Subcutaneous abdominal adipose tissue (tissue), 5 donors: ENCODE measurements at regions not wholly inside any gene's neighbourhood (a gene's known extent, or its start where the extent isn't known, plus 50 kb on each side); places are given as distances from the start of the nearest gene placed in this dataset.

ENCODE experiments used
- H3K27ac ChIP-seq: one replicate; pipeline ENCODE4 v1.7.0; 2013; ENCODE audit warnings: low read depth, mild to moderate bottlenecking, inconsistent platforms, low read length, moderate library complexity
- H3K27me3 ChIP-seq, 5 donors: one replicate each; pipeline ENCODE4 v1.7.0; 2013; ENCODE audit warnings: low read length in 5 of 5, inconsistent platforms in 1 of 5; ENCODE audit not compliant: control insufficient read depth in 5 of 5, insufficient read depth in 4 of 5
- H3K36me3 ChIP-seq, 5 donors: one replicate each; pipeline ENCODE4 v1.7.0; 2013; ENCODE audit warnings: low read length in 5 of 5; ENCODE audit not compliant: control insufficient read depth in 5 of 5, insufficient read depth in 5 of 5
- H3K4me1 ChIP-seq, 5 donors: one replicate each; pipeline ENCODE4 v1.7.0; 2013; ENCODE audit warnings: low read length in 5 of 5, mild to moderate bottlenecking in 3 of 5, moderate library complexity in 1 of 5; ENCODE audit not compliant: control insufficient read depth in 5 of 5, insufficient read depth in 5 of 5
- H3K4me3 ChIP-seq, 5 donors: one replicate each; pipeline ENCODE4 v1.7.0; 2013; ENCODE audit warnings: low read length in 5 of 5, low read depth in 1 of 5
- H3K9ac ChIP-seq, 5 donors: one replicate each; pipeline ENCODE4 v1.7.0; 2013; ENCODE audit warnings: low read length in 5 of 5, mild to moderate bottlenecking in 4 of 5, moderate library complexity in 3 of 5
- H3K9me3 ChIP-seq, 5 donors: one replicate each; pipeline ENCODE4 v1.7.0; 2013; ENCODE audit warnings: low read length in 5 of 5; ENCODE audit not compliant: control insufficient read depth in 5 of 5
- donor health status: healthy.
- donor health status: healthy.
- donor health status: healthy.
- donor health status: healthy.
- donor health status: healthy.

- Histone ChIP-seq H3K27me3 (no peaks in the 10 kb centered on the region), H3K4me3 (no peak overlapping the region), H3K36me3 (no peaks in the 10 kb centered on the region), H3K9ac (no peak overlapping the region), H3K9me3 (peaks cover 7 to 26% (median 14%) of the 10 kb centered on the region in 5 donors), H3K27ac (no peak overlapping the region), H3K4me1 (no peaks in the 10 kb centered on the region)
Measured at GRCh38 chr19:29386970-29387369, 138.8 kb upstream of the VSTM2B start.

GRCh38 chr19:29387586-29387985, 138.2 kb upstream of the VSTM2B start:
- H3K4me3 ChIP-seq = no peak overlapping the region
- no peaks in the 10 kb centered on the region for H3K4me1 ChIP-seq
- H3K27ac ChIP-seq = no peak overlapping the region
- no peaks in the 10 kb centered on the region for H3K36me3 ChIP-seq
- H3K9me3 ChIP-seq = peaks cover 7 to 30% (median 19%) of the 10 kb centered on the region in 5 donors
- H3K9ac ChIP-seq = no peak overlapping the region
- no peaks in the 10 kb centered on the region for H3K27me3 ChIP-seq

GRCh38 chr19:29389495-29389894, 136.3 kb upstream of the VSTM2B start:
- no peaks in the 10 kb centered on the region for H3K36me3 ChIP-seq
- H3K4me1 ChIP-seq = no peaks in the 10 kb centered on the region
- H3K27me3 ChIP-seq = no peaks in the 10 kb centered on the region
- H3K4me3 ChIP-seq = no peak overlapping the region
- H3K27ac ChIP-seq = no peak overlapping the region
- H3K9ac ChIP-seq = no peak overlapping the region
- peaks cover 7 to 32% (median 20%) of the 10 kb centered on the region in 5 donors for H3K9me3 ChIP-seq

GRCh38 chr19:29390742-29391141, 135.1 kb upstream of the VSTM2B start:
- Histone ChIP-seq H3K27ac (no peak overlapping the region), H3K36me3 (no peaks in the 10 kb centered on the region), H3K9ac (no peak overlapping the region), H3K4me1 (no peaks in the 10 kb centered on the region), H3K9me3 (peaks cover 7 to 32% (median 20%) of the 10 kb centered on the region in 5 donors), H3K27me3 (peaks cover 0 to 3% (median 0%) of the 10 kb centered on the region in 5 donors), H3K4me3 (no peak overlapping the region)

- H3K4me3 ChIP-seq = no peak overlapping the region
- H3K9ac ChIP-seq = no peak overlapping the region
- no peaks in the 10 kb centered on the region for H3K36me3 ChIP-seq
- no peak overlapping the region for H3K27ac ChIP-seq
- H3K4me1 ChIP-seq = no peaks in the 10 kb centered on the region
- peaks cover 7 to 28% (median 18%) of the 10 kb centered on the region in 5 donors for H3K9me3 ChIP-seq
- peaks cover 0 to 13% (median 7%) of the 10 kb centered on the region in 5 donors for H3K27me3 ChIP-seq
Measured at GRCh38 chr19:29393915-29394460, 131.8 kb upstream of the VSTM2B start.

- no peak overlapping the region for H3K4me3 ChIP-seq
- H3K4me1 ChIP-seq = no peaks in the 10 kb centered on the region
- H3K9ac ChIP-seq = no peak overlapping the region
- no peak overlapping the region for H3K27ac ChIP-seq
- no peaks in the 10 kb centered on the region for H3K36me3 ChIP-seq
- H3K27me3 ChIP-seq = peaks cover 0 to 13% (median 7%) of the 10 kb centered on the region in 5 donors
- H3K9me3 ChIP-seq = peaks cover 7 to 18% (median 17%) of the 10 kb centered on the region in 5 donors
Measured at GRCh38 chr19:29395111-29395733, 130.6 kb upstream of the VSTM2B start.

- H3K4me3 ChIP-seq = no peak overlapping the region
- H3K27me3 ChIP-seq = peaks cover 0 to 19% (median 8%) of the 10 kb centered on the region in 5 donors
- H3K9me3 ChIP-seq = peaks cover 7 to 17% (median 17%) of the 10 kb centered on the region in 5 donors
- no peak overlapping the region for H3K27ac ChIP-seq
- H3K9ac ChIP-seq = no peak overlapping the region
- H3K4me1 ChIP-seq = no peaks in the 10 kb centered on the region
- no peaks in the 10 kb centered on the region for H3K36me3 ChIP-seq
Measured at GRCh38 chr19:29395734-29396414, 129.9 kb upstream of the VSTM2B start.

GRCh38 chr19:29396925-29397324, 128.9 kb upstream of the VSTM2B start:
- no peak overlapping the region for H3K9ac ChIP-seq
- no peak overlapping the region for H3K27ac ChIP-seq
- H3K4me1 ChIP-seq = no peaks in the 10 kb centered on the region
- H3K9me3 ChIP-seq = peaks cover 0 to 7% (median 6%) of the 10 kb centered on the region in 5 donors
- no peak overlapping the region for H3K4me3 ChIP-seq
- H3K27me3 ChIP-seq = peaks cover 6 to 19% (median 14%) of the 10 kb centered on the region in 5 donors
- no peaks in the 10 kb centered on the region for H3K36me3 ChIP-seq

GRCh38 chr19:29397748-29398147, 128.0 kb upstream of the VSTM2B start:
- Histone ChIP-seq H3K4me3 (no peak overlapping the region), H3K4me1 (no peaks in the 10 kb centered on the region), H3K27me3 (peaks cover 6 to 19% (median 14%) of the 10 kb centered on the region in 5 donors), H3K36me3 (no peaks in the 10 kb centered on the region), H3K9me3 (no peaks in the 10 kb centered on the region), H3K9ac (no peak overlapping the region), H3K27ac (no peak overlapping the region)

- no peak overlapping the region for H3K27ac ChIP-seq
- no peak overlapping the region for H3K4me3 ChIP-seq
- no peak overlapping the region for H3K9ac ChIP-seq
- peaks cover 6 to 19% (median 14%) of the 10 kb centered on the region in 5 donors for H3K27me3 ChIP-seq
- H3K36me3 ChIP-seq = no peaks in the 10 kb centered on the region
- H3K9me3 ChIP-seq = no peaks in the 10 kb centered on the region
- H3K4me1 ChIP-seq = no peaks in the 10 kb centered on the region
Measured at GRCh38 chr19:29399804-29400203, 126.0 kb upstream of the VSTM2B start.
